GM23248 (cell line): ENCODE measurements at regions not wholly inside any gene's neighbourhood (a gene's known extent, or its start where the extent isn't known, plus 50 kb on each side); places are given as distances from the start of the nearest gene placed in this dataset.

Source experiments
- DNase-seq: peaks from one replicate; pipeline ENCODE4 v3.0.0-alpha.2; 2015
- H2AFZ ChIP-seq: fragments of 200-600 bp; sonication (generic); 2 replicates; pipeline ENCODE4 v1.6.1; 2016; ENCODE audit warnings: antibody characterized with exemption
- H3F3A ChIP-seq: fragments of 200-600 bp; sonication (generic); 2 replicates; pipeline ENCODE4 v1.6.1; 2016; ENCODE audit warnings: mild to moderate bottlenecking, antibody characterized with exemption, mixed run types; ENCODE audit not compliant: insufficient read depth
- H3K27ac ChIP-seq: fragments of 200-600 bp; sonication (generic); 2 replicates; pipeline ENCODE4 v1.5.1; 2016; ENCODE audit warnings: mild to moderate bottlenecking
- H3K27me3 ChIP-seq: fragments of 200-600 bp; sonication (generic); replicated peaks from 2 replicates; pipeline ENCODE4 v1.6.1; 2016; ENCODE audit warnings: mild to moderate bottlenecking; ENCODE audit not compliant: insufficient read depth
- H3K36me3 ChIP-seq: fragments of 200-600 bp; sonication (generic); 2 replicates; pipeline ENCODE4 v1.6.1; 2016; ENCODE audit warnings: low read depth, mild to moderate bottlenecking
- H3K4me1 ChIP-seq: fragments of 200-600 bp; sonication (generic); 2 replicates; pipeline ENCODE4 v1.6.1; 2016; ENCODE audit warnings: mild to moderate bottlenecking; ENCODE audit not compliant: insufficient read depth
- H3K4me2 ChIP-seq: fragments of 200-600 bp; sonication (generic); one replicate; pipeline ENCODE4 v1.6.1; 2016; ENCODE audit warnings: mild to moderate bottlenecking; ENCODE audit not compliant: unreplicated experiment
- H3K4me3 ChIP-seq: fragments of 200-600 bp; sonication (generic); 2 replicates; pipeline ENCODE4 v1.5.1; 2016; ENCODE audit warnings: mild to moderate bottlenecking
- H3K79me2 ChIP-seq: fragments of 200-600 bp; sonication (generic); 2 replicates; pipeline ENCODE4 v1.6.1; 2016; ENCODE audit warnings: mild to moderate bottlenecking; ENCODE audit not compliant: insufficient read depth
- H3K9ac ChIP-seq: fragments of 200-600 bp; sonication (generic); 2 replicates; pipeline ENCODE4 v1.6.1; 2016; ENCODE audit warnings: mild to moderate bottlenecking
- H3K9me2 ChIP-seq: fragments of 200-600 bp; sonication (generic); 2 replicates; pipeline ENCODE4 v1.6.1; 2016; ENCODE audit warnings: mixed run types, mild to moderate bottlenecking, moderate library complexity; ENCODE audit not compliant: insufficient read depth
- H3K9me3 ChIP-seq: fragments of 200-600 bp; sonication (generic); one replicate; pipeline ENCODE4 v1.6.1; 2017; ENCODE audit warnings: low read depth
- H4K20me1 ChIP-seq: fragments of 200-600 bp; sonication (generic); 2 replicates; pipeline ENCODE4 v1.6.0; 2016; ENCODE audit not compliant: insufficient read depth
- EZH2 ChIP-seq: fragments of 200-600 bp; sonication (generic); IDR thresholded peaks from 2 replicates; pipeline ENCODE4 v1.6.1; 2018; ENCODE audit warnings: antibody characterized with exemption, mild to moderate bottlenecking; ENCODE audit not compliant: insufficient read depth, poor library complexity, severe bottlenecking
- EZH2phosphoT487 ChIP-seq: fragments of 200-600 bp; sonication (generic); IDR thresholded peaks from 2 replicates; pipeline ENCODE4 v1.6.1; 2018; ENCODE audit warnings: antibody characterized with exemption, moderate library complexity, mild to moderate bottlenecking, low read depth; ENCODE audit not compliant: insufficient read depth
- WGBS, 2 experiments: methylation state at CpG; one replicate each; pipeline ENCODE4 v1.1.6; 2015 to 2017; ENCODE audit warnings: low lambda C conversion rate in 2 of 2, low coverage in 1 of 2; ENCODE audit errors: missing lambda C conversion rate in 2 of 2; 5-methylcytosine and 5-hydroxymethylcytosine counted together
- in situ Hi-C: fragments of 300-500 bp; cut with MboI; formaldehyde crosslinking; loops from 2 replicates; pipeline ENCODE4 v1.15.0; 2020

DNA sequence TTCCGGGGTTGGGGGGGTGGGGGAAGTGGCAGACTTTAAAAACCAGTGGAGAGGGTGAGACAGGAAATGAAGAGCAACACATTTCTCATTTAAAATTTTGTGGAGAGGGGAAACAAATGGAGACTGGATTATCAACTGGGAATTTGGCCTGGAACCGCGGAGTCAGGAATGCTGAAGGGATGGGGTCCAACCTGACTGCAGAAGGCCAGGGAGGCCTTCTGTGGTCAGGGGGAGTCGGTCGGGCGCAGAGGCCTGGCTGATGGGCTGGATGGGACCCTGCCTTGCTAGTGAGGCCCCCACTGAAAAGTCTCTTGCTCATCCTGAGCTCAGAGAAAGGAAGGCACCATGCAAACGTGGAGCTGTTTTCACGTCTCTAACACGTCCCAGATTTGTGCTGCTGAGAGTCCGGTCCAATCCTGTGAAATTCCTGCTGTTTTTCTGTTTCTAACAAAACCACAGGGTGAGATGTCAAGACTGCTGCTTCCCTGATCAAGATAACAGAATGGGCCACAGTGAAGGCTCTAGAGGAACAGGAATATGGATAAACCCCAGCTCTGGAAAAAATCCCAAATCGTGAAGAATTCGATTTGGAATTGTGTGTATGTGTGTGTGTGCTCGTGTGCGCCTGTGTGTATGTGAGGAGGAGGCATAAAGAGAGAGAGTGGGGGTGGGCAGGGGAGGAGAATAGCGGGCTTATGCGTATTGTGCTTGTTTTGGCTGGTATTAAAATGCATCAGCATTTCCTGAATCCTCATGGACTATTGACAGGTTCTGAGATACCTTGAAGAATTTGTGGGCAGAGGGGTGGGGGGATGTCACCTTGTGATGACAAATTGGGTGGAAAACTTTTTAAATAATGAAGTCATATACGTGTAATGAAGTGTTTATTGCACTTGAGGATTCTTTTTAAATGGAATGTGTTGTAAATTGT lies 117.4 kb downstream of the NGF start:
- peaks cover 6% of the 10 kb centered on the region for H3K4me1 ChIP-seq
- H3K4me3 ChIP-seq, result no peak overlapping the region
- TF ChIP-seq EZH2, result no peak
- no peak for TF ChIP-seq EZH2phosphoT487
- H3K4me2 ChIP-seq, result no peak overlapping the region
- H3K27me3 ChIP-seq, result no peaks in the 10 kb centered on the region
- H3K27ac ChIP-seq, result no peak overlapping the region
- H3K36me3 ChIP-seq, result no peaks in the 10 kb centered on the region
- H2AFZ ChIP-seq, result no peak overlapping the region
- H3F3A ChIP-seq, result no peaks in the 10 kb centered on the region
- H3K79me2 ChIP-seq, result no peaks in the 10 kb centered on the region
- DNase-seq, result no peak
- no peaks in the 10 kb centered on the region for H4K20me1 ChIP-seq
- 82 to 83% methylated on average over 17 of the region's 17 CpGs for WGBS, 2 experiments
- in situ Hi-C loops, result no loop called here
- H3K9me3 ChIP-seq, result no peaks in the 10 kb centered on the region
- H3K9ac ChIP-seq, result no peak overlapping the region
- no peaks in the 10 kb centered on the region for H3K9me2 ChIP-seq

GRCh38 chr1:115219927-115220326 lies 118.1 kb downstream of the NGF start:
- Histone ChIP-seq H3K4me2 (no peak overlapping the region), H3K27ac (no peak overlapping the region), H3K9me2 (no peaks in the 10 kb centered on the region), H3K36me3 (no peaks in the 10 kb centered on the region), H3K9me3 (no peaks in the 10 kb centered on the region), H3K9ac (no peak overlapping the region), H3F3A (no peaks in the 10 kb centered on the region), H4K20me1 (no peaks in the 10 kb centered on the region), H3K79me2 (no peaks in the 10 kb centered on the region), H3K4me1 (peaks cover 6% of the 10 kb centered on the region), H3K4me3 (no peak overlapping the region), H2AFZ (no peak overlapping the region), H3K27me3 (no peaks in the 10 kb centered on the region)
- DNase-seq, result peak; percentile 13
- WGBS, 2 experiments, result 41 to 48% methylated on average over 6 of the region's 6 CpGs
- in situ Hi-C loops, result no loop called here
- no peak for TF ChIP-seq EZH2phosphoT487
- TF ChIP-seq EZH2, result no peak

GRCh38 chr1:115218699-115219098 lies 119.3 kb downstream of the NGF start:
- DNase-seq, result peak; percentile 36
- Histone ChIP-seq H4K20me1 (no peaks in the 10 kb centered on the region), H3K9ac (no peak overlapping the region), H3K4me1 (peaks cover 6% of the 10 kb centered on the region), H3K4me2 (no peak overlapping the region), H3K9me2 (no peaks in the 10 kb centered on the region), H3K79me2 (no peaks in the 10 kb centered on the region), H3F3A (no peaks in the 10 kb centered on the region), H3K4me3 (no peak overlapping the region), H3K36me3 (no peaks in the 10 kb centered on the region), H3K9me3 (no peaks in the 10 kb centered on the region), H3K27ac (no peak overlapping the region), H2AFZ (no peak overlapping the region), H3K27me3 (no peaks in the 10 kb centered on the region)
- WGBS, 2 experiments, result 82 to 92% methylated on average over 3 of the region's 3 CpGs
- in situ Hi-C loops, result no loop called here
- TF ChIP-seq EZH2 (no peak), EZH2phosphoT487 (no peak)

GRCh38 chr1:115218034-115218405 lies 120.0 kb downstream of the NGF start:
- Histone ChIP-seq H3K4me1 (peaks cover 6% of the 10 kb centered on the region), H3F3A (no peaks in the 10 kb centered on the region), H3K4me2 (no peak overlapping the region), H3K9me3 (no peaks in the 10 kb centered on the region), H3K79me2 (no peaks in the 10 kb centered on the region), H3K9me2 (no peaks in the 10 kb centered on the region), H3K36me3 (no peaks in the 10 kb centered on the region), H3K27ac (no peak overlapping the region), H2AFZ (no peak overlapping the region), H4K20me1 (no peaks in the 10 kb centered on the region), H3K27me3 (no peaks in the 10 kb centered on the region), H3K4me3 (no peak overlapping the region), H3K9ac (no peak overlapping the region)
- DNase-seq, result no peak
- in situ Hi-C loops, result no loop called here
- TF ChIP-seq EZH2 (no peak), EZH2phosphoT487 (no peak)
- 85% methylated on average over 6 of the region's 6 CpGs for WGBS, 2 experiments
